Keratinocyte (primary cell): ENCODE measurements at regions not wholly inside any gene's neighbourhood (a gene's known extent, or its start where the extent isn't known, plus 50 kb on each side); places are given as distances from the start of the nearest gene placed in this dataset.

Source experiments
- CTCF ChIP-seq, 3 experiments: IDR thresholded peaks in 1 of 3; conservative IDR thresholded peaks in 1 of 3; optimal IDR thresholded peaks in 1 of 3; 2 replicates in 2 of 3; 3 replicates in 1 of 3; pipeline versions ENCODE3 to v1.5.1; 2011; ENCODE audit warnings: low read length in 3 of 3, mild to moderate bottlenecking in 3 of 3, moderate library complexity in 2 of 3, control low read depth in 1 of 3, inconsistent platforms in 1 of 3; ENCODE audit not compliant: insufficient read depth in 2 of 3; ENCODE audit errors: extremely low read depth in 1 of 3
- EZH2 ChIP-seq: IDR thresholded peaks from one replicate; pipeline ENCODE4 v1.6.1; 2012; ENCODE audit warnings: inconsistent platforms, mild to moderate bottlenecking, low read length, moderate library complexity

GRCh38 chr12:92439420-92439805, 263.4 kb upstream of the PLEKHG7 start:
- TF ChIP-seq CTCF (optimal IDR thresholded peaks at IDR 0.05 in 1 of 3, IDR thresholded peaks at IDR 0.05 in 1 of 3, conservative IDR thresholded peaks at IDR 0.05 in 1 of 3; ENCODE audit: extremely low read depth in 1 of 3, insufficient read depth in 2 of 3, low read length in 3 of 3) (no peak), EZH2 (no peak)
